ENCODE measurements at regions not wholly inside any gene's neighbourhood (a gene's known extent, or its start where the extent isn't known, plus 50 kb on each side); places are given as distances from the start of the nearest gene placed in this dataset.

DNA sequence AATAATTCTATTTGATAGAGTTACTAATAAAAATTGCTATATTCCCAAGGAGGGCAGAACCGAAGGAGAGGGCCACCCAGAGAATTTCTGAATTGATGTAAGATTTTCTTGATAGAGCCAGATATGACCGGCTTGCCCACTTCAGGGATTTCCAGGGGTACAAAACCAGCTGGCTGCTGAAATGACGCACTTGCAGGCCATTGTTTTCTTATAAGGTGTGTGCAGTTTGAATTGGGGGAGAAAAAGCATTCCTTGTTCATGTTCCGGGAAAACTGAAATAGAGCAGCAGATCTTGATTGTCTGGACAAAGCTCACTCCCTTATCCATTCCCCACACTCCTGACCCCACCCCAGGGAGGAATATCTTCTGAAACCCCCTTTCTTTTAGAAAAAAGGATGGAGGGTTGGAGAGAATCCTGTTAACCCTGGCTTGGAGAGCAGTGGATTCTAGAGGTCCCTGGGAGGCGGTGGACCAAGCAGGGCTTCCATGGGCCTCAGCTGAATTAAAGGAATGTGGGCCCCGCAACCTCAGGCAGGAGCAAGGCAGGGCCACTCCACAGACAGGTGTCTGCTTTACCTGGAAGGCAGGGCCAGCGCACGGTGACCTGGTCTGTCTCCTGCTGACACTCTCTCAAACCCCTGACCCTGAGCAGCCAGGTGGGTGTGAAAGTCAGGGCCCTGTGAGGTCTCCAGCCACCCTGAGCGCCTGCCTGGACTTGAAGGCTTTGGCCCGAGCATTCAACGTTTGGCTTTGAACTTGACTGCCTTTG lies 96.4 kb downstream of the TMEM170B start:
- no peak for DNase-seq

- peak; percentile 8 for DNase-seq
Measured at GRCh38 chr6:11634948-11635347, 97.4 kb downstream of the TMEM170B start.

- no peak for DNase-seq
Measured at GRCh38 chr6:11636121-11636520, 98.6 kb downstream of the TMEM170B start.

DNA sequence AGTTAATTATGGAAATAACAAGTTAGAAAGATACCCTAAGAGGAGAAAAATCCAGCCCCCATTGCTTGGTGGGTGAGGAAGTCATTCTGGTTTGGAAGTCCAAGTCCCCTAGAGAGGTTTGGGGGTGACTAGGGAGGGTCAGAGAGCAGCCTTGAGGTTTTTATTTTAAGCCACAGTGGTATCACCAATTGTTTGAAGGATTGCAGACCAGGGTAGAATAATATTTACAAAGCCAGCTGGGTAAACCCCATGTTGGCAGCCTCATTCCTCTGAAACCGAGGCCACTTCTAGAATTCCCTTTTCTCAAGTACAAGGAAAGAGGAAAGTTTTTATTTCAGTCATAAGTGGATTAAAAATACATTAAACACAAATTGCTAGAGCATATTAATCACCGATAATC lies 99.7 kb downstream of the TMEM170B start:
- DNase-seq, result peak; percentile 38

DNA sequence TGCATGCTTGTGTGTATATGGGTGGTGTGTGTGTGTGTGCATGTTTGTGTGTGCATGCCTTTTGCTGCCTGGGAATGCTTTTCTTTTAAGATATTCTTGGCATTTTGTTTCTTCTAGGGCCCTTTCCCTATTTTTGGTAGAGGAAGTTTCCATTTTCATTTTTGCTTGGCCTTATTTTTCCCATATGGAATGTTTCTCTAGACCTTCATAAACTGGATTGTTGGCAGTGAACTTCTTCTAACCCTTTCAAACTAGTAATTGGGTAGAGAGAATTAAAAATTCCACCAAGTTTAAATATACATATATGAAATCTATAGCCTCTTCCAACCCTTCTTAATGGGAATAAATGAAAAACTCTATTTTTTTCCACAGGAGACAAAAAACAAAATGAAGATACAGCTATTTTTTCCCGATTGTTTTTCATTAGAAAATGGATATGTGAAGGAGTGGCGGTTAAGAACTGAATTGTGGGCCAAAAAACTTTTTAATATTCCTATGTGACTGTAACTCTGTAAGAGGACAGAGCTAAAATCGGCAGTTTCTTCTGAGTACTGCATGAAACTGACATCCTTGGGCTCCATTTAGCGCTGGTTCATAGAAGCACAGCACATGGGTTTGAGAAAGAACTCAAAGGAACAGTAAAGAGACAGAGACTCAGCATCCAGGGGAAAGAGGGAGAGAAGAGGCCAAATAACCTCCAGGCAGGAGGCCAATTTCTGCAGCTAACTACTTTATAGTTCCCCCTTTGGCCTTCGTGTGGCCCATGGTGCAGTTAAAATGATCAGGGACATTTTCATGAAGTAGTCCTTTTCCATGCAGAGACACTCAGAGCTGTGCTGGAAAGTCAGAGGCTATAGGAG lies 102.1 kb downstream of the TMEM170B start:
- no peak for DNase-seq

DNA sequence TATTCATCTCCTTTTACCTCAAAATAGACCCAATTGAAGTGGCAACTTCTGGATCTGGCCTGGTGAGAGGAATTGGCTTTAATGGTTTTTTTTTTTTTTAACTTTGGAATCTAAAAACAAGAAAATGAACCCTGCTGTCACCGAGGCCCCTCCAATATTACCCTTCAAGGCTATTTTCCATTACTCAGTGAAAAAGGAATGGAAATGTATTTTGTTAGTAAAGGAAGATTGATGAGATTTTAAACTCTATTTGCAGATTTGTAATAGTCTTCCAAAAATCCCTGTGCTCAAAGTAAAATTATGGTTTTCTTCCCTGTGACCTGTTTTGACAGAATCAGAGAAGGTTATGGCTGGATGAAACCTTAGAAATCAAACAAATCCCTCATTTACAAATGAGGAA lies 102.9 kb downstream of the TMEM170B start:
- DNase-seq, result no peak

- no peak for DNase-seq
Measured at GRCh38 chr6:11644071-11644470, 106.5 kb downstream of the TMEM170B start.

- DNase-seq, result no peak
Measured at GRCh38 chr6:11644601-11645000, 107.1 kb downstream of the TMEM170B start.

- no peak for DNase-seq
Measured at GRCh38 chr6:11645016-11645415, 107.5 kb downstream of the TMEM170B start.

DNA sequence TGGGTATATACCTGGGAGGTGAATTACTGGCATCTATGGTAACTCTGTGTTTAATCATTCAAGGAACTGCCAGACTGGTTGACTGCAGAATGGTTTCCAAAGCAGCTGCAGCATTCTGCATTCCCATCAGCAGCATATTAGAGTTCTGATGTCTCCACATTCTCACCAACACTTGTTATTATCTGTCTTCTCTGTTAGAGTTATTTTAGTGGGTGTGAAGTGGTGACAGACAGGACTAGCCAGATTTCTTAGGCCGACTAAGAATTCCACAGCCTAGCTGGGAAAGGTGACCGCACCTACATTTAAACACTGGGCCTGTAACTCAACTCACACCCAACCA lies 110.9 kb downstream of the TMEM170B start:
- DNase-seq, result no peak

DNA sequence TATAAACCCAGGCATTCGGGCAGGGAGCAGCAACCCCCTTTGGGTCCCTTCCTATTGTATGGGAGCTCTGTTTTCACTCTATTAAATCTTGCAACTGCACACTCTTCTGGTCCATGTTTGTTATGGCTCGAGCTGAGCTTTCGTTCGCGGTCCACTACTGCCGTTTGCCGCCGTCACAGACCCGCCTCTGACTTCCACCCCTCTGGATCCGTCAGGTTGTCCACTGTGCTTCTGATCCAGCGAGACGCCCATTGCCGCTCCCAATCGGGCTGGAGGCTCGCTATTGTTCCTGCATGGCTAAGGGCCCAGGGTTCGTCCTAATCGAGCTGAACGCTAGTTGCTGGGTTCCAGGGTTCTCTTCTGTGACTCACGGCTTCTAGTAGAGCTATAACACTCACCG lies 111.3 kb downstream of the TMEM170B start:
- no peak for DNase-seq

DNA sequence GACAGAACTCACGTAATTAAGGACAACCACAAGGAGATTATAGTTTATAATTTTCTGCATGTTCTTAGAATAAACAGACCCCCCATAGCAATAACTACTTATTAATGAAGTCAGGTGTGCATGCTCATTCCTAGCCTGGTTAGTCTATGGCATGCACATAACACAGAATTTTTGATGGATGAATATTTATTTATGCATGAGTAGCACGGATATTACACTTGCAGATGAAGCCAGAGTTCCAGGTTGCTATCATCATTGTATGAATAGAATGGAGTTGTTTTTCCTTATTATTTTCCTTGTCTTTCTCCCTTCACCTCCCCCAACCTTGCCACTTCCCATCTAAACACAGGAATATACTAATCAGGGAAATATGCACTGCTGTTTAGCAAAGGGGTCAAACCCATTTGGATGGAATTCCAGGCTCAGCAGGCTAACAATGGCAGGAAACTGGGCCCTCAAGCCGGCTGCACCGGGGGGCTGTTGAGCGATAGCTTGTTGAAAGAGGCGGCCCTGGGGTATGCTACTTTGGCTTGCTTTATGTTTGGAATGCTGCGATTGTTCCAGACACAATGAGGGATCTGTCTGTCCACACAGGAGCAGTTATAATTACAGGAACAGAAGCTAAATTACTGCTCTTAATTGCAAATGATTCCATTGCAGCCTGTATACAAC lies 112.6 kb downstream of the TMEM170B start:
- no peak for DNase-seq

GRCh38 chr6:11650711-11651110 lies 113.2 kb downstream of the TMEM170B start:
- no peak for DNase-seq

DNA sequence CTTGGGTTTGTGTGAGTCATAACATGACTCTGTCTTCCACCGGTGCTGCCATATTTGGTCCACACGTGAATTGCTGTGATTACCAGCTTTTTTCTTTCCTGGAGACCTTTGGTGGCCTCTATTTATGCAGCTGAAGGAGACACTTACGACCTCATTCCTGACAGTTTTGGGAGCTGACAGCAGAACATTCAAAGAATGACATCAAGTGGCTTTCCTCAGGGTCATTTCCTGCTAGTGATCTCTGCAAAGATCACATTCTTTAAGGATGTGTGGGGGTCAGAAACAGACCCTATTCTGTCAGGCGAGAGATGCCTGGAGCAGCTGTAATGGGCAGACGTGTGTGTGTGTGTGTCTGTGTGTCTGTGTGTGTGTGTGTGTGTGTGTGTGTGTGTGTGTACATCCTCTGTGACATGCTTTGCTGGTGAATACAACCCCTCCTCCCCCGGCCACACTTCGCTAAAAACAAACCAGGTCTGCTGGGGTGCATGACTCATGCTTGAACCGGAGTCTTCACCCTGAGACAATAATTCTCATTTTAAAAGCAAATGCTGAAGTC lies 115.6 kb downstream of the TMEM170B start:
- no peak for DNase-seq

DNA sequence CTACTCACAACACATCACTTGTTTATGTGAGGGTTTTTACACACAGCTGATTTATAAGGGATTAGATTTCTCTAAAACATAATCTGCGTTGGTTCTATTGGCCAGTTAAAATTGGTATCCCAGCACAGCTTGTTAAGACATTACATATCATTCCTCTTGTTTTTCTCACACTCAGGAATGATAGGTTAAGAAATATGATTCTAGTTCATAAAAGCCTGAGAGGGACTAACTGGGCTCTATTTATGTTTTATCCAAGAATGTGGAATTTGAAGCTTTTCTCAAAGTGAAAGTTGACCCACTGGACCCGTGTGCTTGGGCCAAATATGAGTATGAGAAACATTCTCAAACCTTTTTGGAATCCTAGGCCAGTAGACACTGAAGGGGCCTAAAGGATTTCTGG lies 117.3 kb downstream of the TMEM170B start:
- DNase-seq, result no peak

DNA sequence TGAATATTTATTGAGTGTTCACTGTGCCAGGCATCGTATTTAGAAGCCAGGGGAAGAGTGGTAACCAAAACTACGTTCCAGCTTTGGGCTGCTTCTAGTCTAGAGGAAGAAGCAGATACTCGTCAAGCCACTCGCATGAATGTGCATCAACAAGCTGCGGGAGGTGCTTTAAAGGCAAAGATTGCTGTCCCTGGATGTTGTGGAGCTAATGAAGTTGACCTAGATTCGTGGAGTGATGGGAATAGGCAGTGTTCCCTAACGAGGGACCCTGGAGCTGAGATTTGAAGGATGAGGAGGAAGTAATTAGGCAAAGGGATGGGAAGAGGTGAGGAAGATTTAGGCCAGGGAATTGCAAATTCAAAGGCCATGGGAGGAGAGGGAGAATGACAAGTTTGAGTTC lies 118.9 kb downstream of the TMEM170B start:
- no peak for DNase-seq

DNA sequence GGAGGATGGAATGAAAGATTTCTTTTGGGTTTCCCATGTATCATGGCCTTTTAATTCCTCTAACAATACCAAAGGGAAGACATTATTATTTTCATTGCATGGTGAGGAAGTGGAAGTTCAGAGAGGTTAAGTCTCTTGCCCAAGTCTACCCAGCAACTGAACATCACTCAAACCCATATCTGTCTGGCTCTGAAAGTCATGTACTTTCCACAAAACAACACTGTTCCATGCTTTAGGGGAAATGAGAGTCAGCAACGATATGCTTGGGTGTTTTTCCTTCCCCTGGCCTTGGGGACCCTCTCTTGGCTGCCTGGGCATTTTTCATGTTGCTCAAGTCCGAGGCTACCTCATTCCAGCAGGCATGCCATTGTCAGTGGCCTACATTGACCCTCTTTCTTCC lies 118.8 kb downstream of the ADTRP start:
- no peak for DNase-seq

DNA sequence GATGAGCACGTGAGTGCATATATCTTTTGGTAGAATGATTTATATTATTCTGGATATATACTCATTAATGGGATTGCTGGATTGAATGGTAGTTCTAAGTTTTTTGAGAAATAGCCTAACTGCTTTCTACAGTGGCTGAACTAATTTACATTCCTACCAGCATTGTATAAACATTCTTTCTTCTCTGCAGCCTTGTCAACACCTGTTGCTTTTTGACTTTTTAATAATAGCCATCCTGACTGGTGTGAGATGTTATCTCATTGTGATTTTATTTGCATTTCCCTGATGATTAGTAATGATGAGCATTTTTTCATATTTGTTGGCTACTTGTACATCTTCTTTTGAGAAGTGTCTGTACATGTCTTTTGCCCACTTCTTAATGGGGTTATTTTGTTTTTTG lies 116.3 kb downstream of the ADTRP start:
- no peak for DNase-seq

DNA sequence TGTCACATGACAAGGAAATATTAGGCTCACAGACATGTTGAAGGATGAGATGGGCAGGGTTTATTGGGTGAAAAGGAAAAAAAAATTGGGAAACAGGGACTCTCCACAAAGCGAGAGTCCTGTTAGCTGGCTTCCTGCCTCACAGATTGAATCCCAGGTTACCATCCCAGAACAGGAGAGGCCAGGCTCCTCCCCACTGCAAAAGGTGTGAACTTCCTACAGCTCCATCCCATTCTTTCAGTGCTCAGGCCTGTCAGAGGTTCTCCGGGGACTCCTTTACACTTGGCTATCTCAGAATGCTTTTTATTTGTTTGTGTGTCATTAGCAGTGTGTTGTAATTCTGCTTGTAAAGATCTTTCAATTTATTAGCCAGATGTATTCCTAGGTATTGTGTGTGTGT lies 115.1 kb downstream of the ADTRP start:
- no peak for DNase-seq

Data from NCI-H2029 treated with DMSO at 0.1 percent for 48 hours (cell line).